Adipocyte (in vitro differentiated cells): ENCODE measurements at regions not wholly inside any gene's neighbourhood (a gene's known extent, or its start where the extent isn't known, plus 50 kb on each side); places are given as distances from the start of the nearest gene placed in this dataset.

Experiments used
- DNase-seq: peaks from one replicate; pipeline ENCODE4 v3.0.0-alpha.2; 2015; ENCODE audit warnings: low read depth
- H3K27me3 ChIP-seq: replicated peaks from 2 replicates; pipeline ENCODE4 v1.7.0; 2013; ENCODE audit warnings: mild to moderate bottlenecking, low read length, moderate library complexity; ENCODE audit not compliant: control insufficient read depth, insufficient read depth
- H3K36me3 ChIP-seq: 2 replicates; pipeline ENCODE4 v1.7.0; 2013; ENCODE audit warnings: low read length, mild to moderate bottlenecking, moderate library complexity; ENCODE audit not compliant: control insufficient read depth, insufficient read depth, severe bottlenecking
- H3K4me1 ChIP-seq: 2 replicates; pipeline ENCODE4 v1.7.0; 2013; ENCODE audit warnings: mild to moderate bottlenecking, low read length, moderate library complexity; ENCODE audit not compliant: control insufficient read depth, insufficient read depth
- H3K4me3 ChIP-seq: 2 replicates; pipeline ENCODE4 v1.7.0; 2013; ENCODE audit warnings: mild to moderate bottlenecking, low read length, moderate library complexity
- H3K9ac ChIP-seq: 2 replicates; pipeline ENCODE4 v1.7.0; 2013; ENCODE audit warnings: mild to moderate bottlenecking, low read length, moderate library complexity
- H3K9me3 ChIP-seq: 2 replicates; pipeline ENCODE4 v1.7.0; 2013; ENCODE audit warnings: mild to moderate bottlenecking, low read length, moderate library complexity; ENCODE audit not compliant: control insufficient read depth

DNA sequence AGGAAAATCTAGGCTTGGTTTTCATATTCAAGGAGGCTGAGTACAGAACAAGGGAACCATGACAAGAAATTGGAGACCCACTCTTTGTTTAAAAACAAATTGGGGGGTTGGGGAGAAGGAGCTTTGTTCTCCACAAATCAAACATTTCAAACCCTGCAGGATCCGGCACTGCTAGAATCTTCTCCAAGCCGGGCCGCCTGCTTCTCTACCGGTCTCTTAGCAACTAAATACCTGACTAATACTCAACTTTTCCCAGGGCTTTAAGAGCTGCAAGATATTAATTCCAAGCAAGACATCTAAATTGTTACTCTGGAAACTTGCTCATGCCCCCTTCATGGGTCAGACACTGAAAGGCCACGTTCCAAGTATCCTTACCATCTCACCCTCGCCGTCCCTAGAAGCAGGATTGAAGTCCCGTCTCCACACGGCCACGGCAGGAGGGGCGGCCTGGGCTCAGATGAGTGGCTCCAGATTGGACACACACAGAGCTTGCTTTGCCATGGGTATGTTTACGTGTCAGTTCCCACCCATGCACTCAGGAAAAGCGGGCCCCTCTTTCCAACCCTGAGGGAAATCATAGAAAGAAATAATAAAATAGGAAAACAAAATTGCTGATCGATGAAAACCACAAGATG, 126.4 kb upstream of the CDH4 start:
- no peaks in the 10 kb centered on the region for H3K4me1 ChIP-seq

DNA sequence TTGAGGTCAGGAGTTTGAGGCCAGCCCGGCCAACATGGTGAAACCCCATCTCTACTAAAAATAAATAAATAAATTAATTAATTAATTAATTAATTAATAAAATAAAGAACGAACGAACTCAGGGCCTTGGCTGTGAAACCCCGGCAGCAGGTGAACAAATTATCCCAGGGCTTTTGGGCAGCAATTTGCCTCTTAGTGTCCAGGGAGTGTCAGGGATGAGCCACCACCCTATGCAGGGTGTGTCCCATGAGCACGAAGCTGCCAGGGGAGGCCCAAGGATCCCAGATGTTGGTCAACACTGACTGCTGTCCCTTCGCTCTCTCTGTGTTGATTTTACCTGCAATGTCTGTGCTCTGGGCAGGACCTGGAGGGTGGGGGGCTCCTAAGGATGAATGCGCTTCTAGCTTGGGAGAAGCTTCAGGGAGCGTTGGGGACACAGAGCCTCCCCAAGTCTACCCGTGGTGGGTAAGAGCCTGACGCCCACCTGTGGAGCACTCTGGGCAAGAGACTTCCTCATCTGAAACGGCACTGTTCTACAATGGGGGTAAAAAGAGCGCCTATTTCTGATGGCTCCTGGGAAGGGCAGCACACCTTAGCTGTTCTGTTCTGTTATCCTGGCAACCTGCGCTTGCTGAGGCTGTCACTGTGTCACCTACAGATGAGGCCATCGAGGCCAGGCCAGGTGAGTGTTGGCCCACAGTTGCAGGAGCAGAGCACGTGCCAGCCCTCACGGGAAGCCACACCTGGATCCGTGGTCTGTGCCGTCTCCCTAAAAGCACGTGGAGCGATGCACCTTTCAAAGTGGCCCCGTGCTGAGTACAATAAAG, 125.5 kb upstream of the CDH4 start:
- Histone ChIP-seq H3K4me3 (no peak overlapping the region), H3K4me1 (no peaks in the 10 kb centered on the region), H3K36me3 (no peaks in the 10 kb centered on the region), H3K9ac (no peak overlapping the region), H3K9me3 (no peaks in the 10 kb centered on the region), H3K27me3 (peaks cover 8% of the 10 kb centered on the region)
- DNase-seq = no peak

More for the DNA sequence above, 126.4 kb upstream of the CDH4 start:
- Histone ChIP-seq H3K27me3 (peaks cover 5% of the 10 kb centered on the region), H3K9me3 (no peaks in the 10 kb centered on the region), H3K9ac (no peak overlapping the region), H3K36me3 (no peaks in the 10 kb centered on the region), H3K4me3 (no peak overlapping the region)
- no peak for DNase-seq

DNA sequence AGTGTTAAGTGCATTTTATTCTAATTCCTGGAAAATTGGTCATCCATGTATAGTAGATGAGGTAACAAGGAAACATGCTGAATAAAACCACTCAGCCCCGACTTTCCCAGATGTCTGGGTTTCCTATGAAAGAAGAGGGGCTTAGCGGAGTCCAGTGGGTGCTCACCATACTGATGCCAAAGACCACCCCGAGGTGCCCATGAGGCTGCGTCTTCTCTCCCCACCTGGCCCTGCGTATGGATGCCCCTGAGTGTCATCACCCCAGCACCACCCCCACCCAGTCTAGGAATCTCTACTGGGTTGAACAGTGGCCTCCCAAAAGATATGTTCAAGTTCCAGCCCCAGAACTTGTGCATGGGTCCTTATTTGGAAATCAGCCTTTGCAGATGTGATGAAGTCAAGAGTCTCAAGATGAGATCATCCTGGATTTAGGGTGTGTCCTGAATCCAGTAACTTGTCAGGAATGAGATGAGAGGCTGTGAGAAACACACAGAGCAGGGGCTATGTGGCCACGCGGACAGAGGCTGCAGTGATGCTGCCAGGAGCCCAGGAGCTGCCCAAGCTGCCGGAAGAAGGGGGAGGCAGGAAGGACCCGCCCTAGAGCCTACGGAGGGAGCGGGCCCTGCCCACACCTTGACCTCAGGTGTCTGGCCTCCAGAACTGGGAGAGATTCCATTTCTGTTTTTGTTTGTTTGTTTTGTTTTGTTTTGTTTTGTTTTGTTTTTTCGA, 124.6 kb upstream of the CDH4 start:
- H3K27me3 ChIP-seq = peaks cover 4% of the 10 kb centered on the region
- H3K4me1 ChIP-seq = no peaks in the 10 kb centered on the region
- no peak for DNase-seq
- H3K36me3 ChIP-seq = no peaks in the 10 kb centered on the region
- no peak overlapping the region for H3K4me3 ChIP-seq
- no peak overlapping the region for H3K9ac ChIP-seq
- no peaks in the 10 kb centered on the region for H3K9me3 ChIP-seq

DNA sequence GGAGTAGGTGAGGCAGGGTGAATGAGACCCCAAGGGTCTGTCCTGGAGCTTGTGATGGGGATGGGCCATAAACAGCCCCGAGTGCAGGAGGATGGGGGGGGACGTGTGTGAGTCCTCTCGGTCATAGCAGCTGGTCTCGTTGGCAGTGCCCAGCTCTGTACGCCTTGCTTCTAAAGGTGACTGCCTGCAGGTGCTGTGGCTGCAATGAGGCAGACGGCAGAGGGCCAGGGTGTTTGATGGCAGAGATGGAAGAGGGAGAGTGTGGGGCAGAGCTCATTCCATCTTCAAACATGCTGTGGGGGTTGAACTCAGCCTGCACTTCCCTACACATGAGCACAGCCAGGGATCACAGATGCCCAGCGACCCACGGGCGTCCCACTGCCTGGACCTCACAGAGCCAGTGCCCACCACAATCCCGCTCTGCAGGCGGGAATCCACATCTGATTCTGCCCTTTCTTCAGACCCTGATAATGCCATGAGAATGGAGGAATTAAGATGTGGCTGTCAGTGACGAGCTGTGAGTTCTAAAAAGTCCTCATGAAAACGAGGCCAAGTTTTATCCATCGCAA, 123.3 kb upstream of the CDH4 start:
- Histone ChIP-seq H3K9me3 (no peaks in the 10 kb centered on the region), H3K4me1 (no peaks in the 10 kb centered on the region), H3K36me3 (no peaks in the 10 kb centered on the region), H3K4me3 (no peak overlapping the region), H3K9ac (no peak overlapping the region), H3K27me3 (peaks cover 4% of the 10 kb centered on the region)
- DNase-seq = no peak

DNA sequence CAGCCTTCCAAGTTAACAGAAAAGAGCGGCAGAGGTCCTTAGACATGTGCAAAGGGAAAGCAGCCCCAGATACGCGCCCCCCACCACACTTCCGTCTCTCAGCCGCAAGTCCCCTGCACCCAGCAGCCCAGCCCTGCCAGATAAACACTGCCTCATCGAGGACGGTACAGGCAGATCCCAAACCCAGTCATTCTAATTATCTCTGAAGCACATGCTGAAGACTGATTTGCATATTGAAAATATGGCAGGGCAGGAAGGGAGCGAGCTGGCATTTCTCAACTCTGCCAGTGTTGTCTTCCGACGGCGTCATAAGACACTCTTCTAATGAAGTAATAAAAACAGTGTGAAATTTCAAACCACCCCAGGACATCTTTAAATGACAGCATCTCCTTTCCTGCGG, 122.8 kb upstream of the CDH4 start:
- H3K4me1 ChIP-seq = no peaks in the 10 kb centered on the region
- no peak for DNase-seq
- H3K9me3 ChIP-seq = no peaks in the 10 kb centered on the region

DNA sequence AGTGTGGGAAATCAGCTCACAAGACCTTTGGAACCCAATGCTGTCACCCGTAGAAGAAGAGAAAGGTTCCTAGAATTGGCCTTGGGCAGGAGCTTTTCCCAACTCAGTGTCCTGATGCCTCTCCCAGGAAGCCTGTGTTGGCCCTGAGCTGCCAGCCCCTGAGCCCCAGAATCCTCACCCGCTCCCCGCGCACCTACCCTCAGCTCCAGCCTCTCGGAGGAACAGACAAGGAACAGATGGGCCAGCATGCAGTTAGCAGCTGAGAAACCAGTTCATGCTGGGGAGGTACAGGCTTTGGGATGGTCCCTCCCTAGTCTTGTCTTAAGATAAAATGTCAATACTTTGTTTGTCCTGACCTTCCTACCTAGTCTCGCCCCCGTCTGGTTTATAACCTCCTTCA, 121.9 kb upstream of the CDH4 start:
- no peaks in the 10 kb centered on the region for H3K9me3 ChIP-seq
- H3K9ac ChIP-seq = no peak overlapping the region
- no peaks in the 10 kb centered on the region for H3K4me1 ChIP-seq
- no peaks in the 10 kb centered on the region for H3K36me3 ChIP-seq
- peaks cover 16% of the 10 kb centered on the region for H3K27me3 ChIP-seq
- no peak overlapping the region for H3K4me3 ChIP-seq
- DNase-seq = no peak

More for the DNA sequence above, 122.8 kb upstream of the CDH4 start:
- Histone ChIP-seq H3K4me3 (no peak overlapping the region), H3K9ac (no peak overlapping the region), H3K27me3 (peaks cover 8% of the 10 kb centered on the region), H3K36me3 (no peaks in the 10 kb centered on the region)

DNA sequence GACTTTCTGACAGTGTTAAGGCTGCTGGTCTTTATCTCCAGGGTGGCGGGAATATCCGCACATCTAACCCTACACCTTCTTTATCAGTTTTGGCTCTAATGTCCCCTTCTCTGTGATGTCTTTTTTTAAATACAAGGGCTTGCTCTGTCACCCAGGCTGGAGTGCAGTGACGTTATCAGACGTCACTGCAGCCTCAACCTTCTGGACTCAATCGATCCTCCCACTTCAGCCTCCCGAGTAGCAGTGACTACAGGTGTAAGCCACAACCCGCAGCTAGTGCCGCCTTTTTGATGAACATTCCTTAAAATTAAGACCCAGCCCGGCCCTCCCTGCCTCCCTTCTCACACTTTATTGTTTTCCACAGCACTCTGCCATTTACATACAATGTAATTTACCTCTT, 120.1 kb upstream of the CDH4 start:
- DNase-seq = no peak
- Histone ChIP-seq H3K4me3 (no peak overlapping the region), H3K9me3 (no peaks in the 10 kb centered on the region), H3K9ac (no peak overlapping the region), H3K27me3 (peaks cover 31% of the 10 kb centered on the region), H3K36me3 (no peaks in the 10 kb centered on the region), H3K4me1 (no peaks in the 10 kb centered on the region)

DNA sequence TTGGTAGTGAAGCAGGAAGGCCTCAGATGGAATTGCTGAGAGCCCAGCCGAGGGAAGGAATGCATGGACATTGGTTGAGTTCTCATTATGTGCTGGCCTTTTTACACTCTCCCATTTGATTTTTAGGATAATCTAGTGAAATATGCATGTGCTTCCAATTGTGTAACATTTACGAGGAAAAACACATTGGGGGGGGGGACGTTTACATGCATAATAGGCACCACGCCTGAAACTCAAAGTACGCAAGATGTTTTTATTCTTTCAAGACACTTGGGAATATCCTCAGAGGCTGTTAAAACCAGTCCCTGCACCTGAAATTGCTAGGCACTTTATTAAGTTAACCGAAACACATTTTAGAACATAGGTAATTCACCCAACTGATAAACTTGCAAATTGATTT, 118.5 kb upstream of the CDH4 start:
- Histone ChIP-seq H3K27me3 (peaks cover 33% of the 10 kb centered on the region), H3K4me3 (no peak overlapping the region), H3K36me3 (no peaks in the 10 kb centered on the region), H3K4me1 (no peaks in the 10 kb centered on the region), H3K9ac (no peak overlapping the region), H3K9me3 (no peaks in the 10 kb centered on the region)
- DNase-seq = no peak

DNA sequence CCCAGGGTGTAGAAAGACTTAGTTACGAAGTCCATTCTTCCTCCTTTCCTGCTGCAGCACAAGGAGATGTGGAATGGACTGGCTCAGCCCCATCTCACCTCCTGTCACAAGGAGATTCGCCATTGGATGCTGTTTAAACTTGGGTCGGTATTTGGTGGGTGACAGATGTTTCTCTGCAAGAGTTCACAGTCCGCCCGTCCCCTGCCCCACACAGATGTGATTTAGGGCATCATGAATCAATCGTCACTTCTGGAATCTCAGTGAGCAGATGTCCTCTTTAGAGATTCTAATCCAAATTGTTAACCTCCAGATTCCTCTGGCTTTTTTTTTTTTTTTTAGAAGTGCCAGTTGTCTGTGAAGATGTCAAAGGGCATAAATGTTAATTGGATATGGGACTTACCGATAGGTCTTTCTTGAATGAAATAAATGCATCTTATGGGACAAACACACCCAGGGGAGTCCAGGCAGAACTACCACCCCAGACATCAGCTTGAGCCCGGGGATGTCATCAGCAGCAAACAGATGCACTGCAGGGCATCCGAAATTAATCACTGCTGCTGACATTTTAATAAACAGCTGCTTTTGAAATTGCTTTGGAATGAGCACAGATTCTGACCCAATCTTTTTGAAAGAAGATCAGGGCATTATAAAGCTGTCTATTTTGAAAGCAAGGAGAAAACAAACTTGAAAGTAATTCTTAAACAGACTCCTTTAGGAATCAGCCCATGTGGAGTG, 117.6 kb upstream of the CDH4 start:
- H3K27me3 ChIP-seq = peaks cover 41% of the 10 kb centered on the region
- H3K4me1 ChIP-seq = no peaks in the 10 kb centered on the region
- DNase-seq = no peak
- no peaks in the 10 kb centered on the region for H3K9me3 ChIP-seq
- H3K4me3 ChIP-seq = no peak overlapping the region
- H3K9ac ChIP-seq = no peak overlapping the region
- H3K36me3 ChIP-seq = no peaks in the 10 kb centered on the region

DNA sequence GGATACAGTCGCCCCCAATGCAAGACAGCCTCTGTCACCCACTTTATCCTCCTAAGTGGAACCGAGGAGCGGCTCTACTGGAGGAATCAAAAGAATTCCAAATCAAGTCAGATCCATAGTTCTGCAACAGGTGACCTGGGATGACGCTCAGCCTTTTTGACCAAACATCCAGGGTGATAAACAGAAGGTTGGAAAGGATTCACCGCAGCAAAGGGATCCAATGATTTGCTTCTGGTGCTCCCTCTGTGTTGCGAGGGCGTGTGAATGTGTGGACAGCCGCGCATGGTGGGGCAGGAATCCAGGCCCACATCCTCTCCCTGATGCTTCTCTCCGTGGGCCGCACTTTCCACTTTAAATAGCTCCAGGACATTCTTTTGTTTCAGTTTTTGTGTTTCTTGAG, 116.8 kb upstream of the CDH4 start:
- no peak for DNase-seq
- H3K36me3 ChIP-seq = no peaks in the 10 kb centered on the region
- no peaks in the 10 kb centered on the region for H3K4me1 ChIP-seq
- no peaks in the 10 kb centered on the region for H3K9me3 ChIP-seq
- no peak overlapping the region for H3K9ac ChIP-seq
- no peak overlapping the region for H3K4me3 ChIP-seq
- peaks cover 41% of the 10 kb centered on the region for H3K27me3 ChIP-seq
